Small intestine (tissue), 7 donors: ENCODE measurements at regions not wholly inside any gene's neighbourhood (a gene's known extent, or its start where the extent isn't known, plus 50 kb on each side); places are given as distances from the start of the nearest gene placed in this dataset.

Experiments used
- DNase-seq, 2 donors: peaks; one replicate each; pipeline versions ENCODE4 v3.0.0 to v3.0.0-alpha.2; 2013
- FAIRE-seq: peaks from 2 replicates; lab custom pipeline; 2012; peaks lifted over from hg19 to GRCh38; lab: Jason Lieb, UNC
- H3K27ac ChIP-seq, 3 donors: one replicate each; pipeline ENCODE4 v1.5.1; 2013; ENCODE audit warnings: low read length in 2 of 3, mild to moderate bottlenecking in 2 of 3, control low read depth in 1 of 3, inconsistent platforms in 1 of 3, low read depth in 1 of 3, moderate library complexity in 1 of 3
- H3K27me3 ChIP-seq, 3 donors: one replicate each; pipeline ENCODE4 v1.6.1; 2013; ENCODE audit warnings: low read length in 3 of 3, inconsistent platforms in 1 of 3; ENCODE audit not compliant: control insufficient read depth in 3 of 3, insufficient read depth in 3 of 3
- H3K36me3 ChIP-seq, 3 donors: one replicate each; pipeline ENCODE4 v1.6.1; 2013; ENCODE audit warnings: low read length in 3 of 3, inconsistent platforms in 1 of 3, low read depth in 1 of 3, mild to moderate bottlenecking in 1 of 3, moderate library complexity in 1 of 3; ENCODE audit not compliant: control insufficient read depth in 3 of 3, insufficient read depth in 2 of 3
- H3K4me1 ChIP-seq, 3 donors: one replicate each; pipeline ENCODE4 v1.6.1; 2013; ENCODE audit warnings: low read length in 2 of 3, inconsistent platforms in 1 of 3, low read depth in 1 of 3, mild to moderate bottlenecking in 1 of 3, moderate library complexity in 1 of 3; ENCODE audit not compliant: control insufficient read depth in 3 of 3, insufficient read depth in 2 of 3
- H3K4me3 ChIP-seq, 3 donors: one replicate each; pipeline ENCODE4 v1.5.1; 2013; ENCODE audit warnings: low read length in 3 of 3, control low read depth in 1 of 3, inconsistent platforms in 1 of 3, low read depth in 1 of 3, mild to moderate bottlenecking in 1 of 3, moderate library complexity in 1 of 3
- H3K9me3 ChIP-seq, 2 donors: one replicate each; pipeline ENCODE4 v1.6.1; 2013; ENCODE audit warnings: low read depth in 1 of 2, low read length in 1 of 2; ENCODE audit not compliant: control insufficient read depth in 2 of 2, insufficient read depth in 1 of 2
- WGBS, 3 donors: extraction: QIAGEN DNeasy Blood & Tissue Kit; methylation state at CpG; one replicate each; pipeline ENCODE4 v1.1.7; 2013; 5-methylcytosine and 5-hydroxymethylcytosine counted together
- donor health status: healthy with polysubstance abuse.
- donor health status: control.
- donor health status: control.
- donor health status: Bipolar disorder and iron deficiency.
- donor health status: healthy.

DNA sequence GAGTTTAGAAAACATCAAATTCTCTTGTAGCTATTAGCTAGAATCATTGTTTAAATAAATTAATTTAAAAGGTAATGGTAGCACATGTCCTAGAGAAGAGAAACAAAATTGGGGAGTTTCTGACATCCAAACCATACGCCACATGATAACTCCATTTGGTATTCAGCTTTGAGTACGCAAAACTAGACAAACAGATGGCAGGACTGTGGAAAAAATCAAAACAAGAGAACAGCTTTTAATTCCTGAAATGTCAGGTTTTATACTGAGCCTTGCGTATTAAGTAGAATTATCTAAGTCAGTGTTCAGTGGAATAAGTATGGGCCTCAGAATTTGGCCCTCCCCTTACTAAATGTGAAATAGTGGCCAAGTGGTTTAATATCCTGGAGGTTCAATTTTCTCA lies 82.4 kb upstream of the PDE1A start:
- H3K27me3 ChIP-seq, result no peaks in the 10 kb centered on the region
- H3K27ac ChIP-seq, result no peak overlapping the region
- no peak for DNase-seq
- no peak for FAIRE-seq
- no peaks in the 10 kb centered on the region for H3K4me1 ChIP-seq
- no peaks in the 10 kb centered on the region for H3K36me3 ChIP-seq
- WGBS, 3 donors, result 82 to 95% (median 88%) methylated on average over 3 of the region's 3 CpGs
- no peaks in the 10 kb centered on the region for H3K9me3 ChIP-seq
- no peak overlapping the region for H3K4me3 ChIP-seq

DNA sequence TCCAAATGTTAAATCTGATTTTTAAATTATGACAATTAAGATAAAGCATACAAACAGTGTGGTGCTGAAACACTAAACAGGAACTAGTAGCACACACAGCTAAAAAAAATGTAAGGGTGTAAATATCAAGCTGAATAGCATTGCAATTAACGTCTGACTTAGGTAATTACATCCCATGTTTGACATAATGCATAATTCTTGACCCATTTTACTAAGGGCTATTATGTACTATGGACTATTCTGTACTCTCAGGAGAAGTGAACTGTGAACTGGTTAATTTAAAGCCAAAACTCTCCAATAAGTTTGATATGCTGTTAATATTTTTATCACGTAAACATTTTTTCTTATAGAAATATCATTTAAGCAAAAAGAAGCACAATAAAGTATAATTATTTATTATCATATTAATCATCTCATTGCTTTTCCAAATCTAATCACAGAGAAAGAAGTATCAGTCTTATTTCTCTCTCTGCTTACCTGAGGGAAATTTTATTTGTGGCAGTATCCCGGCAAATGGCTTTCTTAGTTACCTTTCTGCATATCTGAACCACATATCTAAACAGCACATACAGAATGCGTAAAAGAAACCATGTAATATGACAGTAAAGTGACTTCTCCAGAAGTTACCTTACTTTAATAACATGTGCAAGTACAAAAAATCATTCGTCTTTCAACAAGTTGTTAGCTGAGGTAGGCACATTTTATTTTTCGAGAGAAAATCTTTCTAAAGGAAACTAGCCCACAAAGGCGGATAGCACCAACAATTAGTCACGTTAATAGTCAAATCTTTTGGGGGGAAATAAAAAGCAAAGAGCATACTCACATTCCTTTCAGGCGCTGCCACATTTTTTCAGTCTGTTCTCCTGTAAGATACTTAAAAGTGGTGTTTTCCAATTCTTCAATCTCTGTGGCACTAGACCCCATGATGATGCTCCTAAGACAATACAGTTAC lies 94.9 kb upstream of the PDE1A start:
- no peaks in the 10 kb centered on the region for H3K9me3 ChIP-seq

DNA sequence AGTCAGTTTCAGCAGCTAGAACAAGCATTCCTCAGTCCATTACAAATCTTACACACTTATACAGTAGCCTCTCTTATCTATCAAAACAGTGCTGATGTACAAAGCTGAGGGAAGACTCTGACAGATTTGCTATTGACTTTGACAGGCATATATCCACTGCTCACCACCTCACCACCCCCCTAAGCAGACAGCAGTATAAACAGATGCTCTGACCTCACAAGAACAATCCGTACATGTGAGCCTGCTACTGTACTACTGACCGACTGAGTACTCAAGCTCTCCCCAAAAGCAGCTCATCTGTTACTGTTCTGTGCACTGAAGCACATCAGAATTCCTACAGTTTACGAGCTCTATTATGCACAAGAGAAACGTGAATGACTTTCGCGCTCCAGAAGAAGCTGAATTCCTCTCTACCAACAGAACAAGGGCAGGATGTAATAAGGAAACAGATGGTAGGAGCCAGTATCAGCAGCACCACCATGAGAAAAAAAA lies 95.6 kb upstream of the PDE1A start:
- H3K4me3 ChIP-seq, result no peak overlapping the region
- no peak overlapping the region for H3K27ac ChIP-seq
- no peaks in the 10 kb centered on the region for H3K4me1 ChIP-seq
- no peaks in the 10 kb centered on the region for H3K27me3 ChIP-seq
- no peaks in the 10 kb centered on the region for H3K9me3 ChIP-seq
- DNase-seq, result no peak
- no peaks in the 10 kb centered on the region for H3K36me3 ChIP-seq
- no peak for FAIRE-seq
- WGBS, 3 donors, result 26 to 57% (median 43%) methylated on average over 6 of the region's 6 CpGs

More for the DNA sequence above, 94.9 kb upstream of the PDE1A start:
- Histone ChIP-seq H3K27ac (no peak overlapping the region), H3K36me3 (no peaks in the 10 kb centered on the region), H3K4me3 (no peak overlapping the region), H3K4me1 (no peaks in the 10 kb centered on the region), H3K27me3 (no peaks in the 10 kb centered on the region)
- WGBS, 3 donors, result 71 to 79% (median 75%) methylated on average over 9 of the region's 9 CpGs
- no peak for FAIRE-seq
- DNase-seq, result no peak

DNA sequence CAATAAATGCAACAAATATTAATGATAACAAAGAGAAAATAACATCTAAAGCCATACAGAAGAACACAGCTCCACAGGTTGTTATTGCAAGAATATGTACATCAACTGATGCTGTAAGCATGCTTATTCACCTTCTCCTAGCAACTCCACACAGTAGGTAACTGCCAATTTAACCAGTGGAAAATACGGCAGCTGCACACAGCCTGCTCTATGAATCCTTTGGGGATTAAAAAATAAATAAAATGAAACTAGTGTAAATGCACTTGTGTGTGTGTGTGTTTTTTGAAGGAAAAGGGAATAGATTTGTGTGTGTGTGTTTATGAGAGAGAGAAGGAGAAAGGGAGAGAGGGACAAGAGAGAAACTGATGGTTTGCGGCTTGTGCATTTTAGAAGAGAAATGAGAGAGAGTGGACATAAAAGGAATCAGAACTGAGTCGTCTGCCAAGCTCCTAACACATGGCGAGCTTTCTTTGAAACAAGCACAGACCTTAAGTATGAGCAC lies 96.2 kb upstream of the PDE1A start:
- H3K9me3 ChIP-seq, result no peaks in the 10 kb centered on the region
- no peak overlapping the region for H3K4me3 ChIP-seq
- WGBS, 3 donors, result 46 to 79% (median 63%) methylated on average over 4 of the region's 4 CpGs
- H3K36me3 ChIP-seq, result no peaks in the 10 kb centered on the region
- no peaks in the 10 kb centered on the region for H3K4me1 ChIP-seq
- no peak overlapping the region for H3K27ac ChIP-seq
- DNase-seq, result no peak
- FAIRE-seq, result no peak
- no peaks in the 10 kb centered on the region for H3K27me3 ChIP-seq

DNA sequence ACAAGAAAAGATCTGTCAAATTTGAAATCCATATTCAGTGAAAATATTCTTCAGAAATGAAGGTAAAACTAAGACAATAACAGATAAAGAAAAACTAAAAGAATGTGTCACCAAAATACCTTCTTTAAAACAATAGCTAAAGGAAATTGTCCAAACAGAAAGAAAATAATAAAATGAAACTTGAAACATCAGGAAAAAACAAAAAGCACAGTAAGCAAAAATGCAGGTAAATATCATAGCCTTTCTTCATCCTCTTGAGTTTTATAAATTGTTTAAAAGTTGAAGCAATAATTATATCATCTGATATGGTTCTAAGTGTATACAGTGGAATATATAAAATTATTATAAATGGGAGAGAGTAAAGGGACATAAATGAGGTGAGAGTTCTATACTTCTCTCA lies 103.8 kb upstream of the PDE1A start:
- Histone ChIP-seq H3K27ac (no peak overlapping the region), H3K4me3 (no peak overlapping the region), H3K36me3 (no peaks in the 10 kb centered on the region), H3K4me1 (no peaks in the 10 kb centered on the region), H3K9me3 (peaks cover 0 to 5% of the 10 kb centered on the region in 2 donors), H3K27me3 (no peaks in the 10 kb centered on the region)
- FAIRE-seq (no peak), DNase-seq (no peak)

DNA sequence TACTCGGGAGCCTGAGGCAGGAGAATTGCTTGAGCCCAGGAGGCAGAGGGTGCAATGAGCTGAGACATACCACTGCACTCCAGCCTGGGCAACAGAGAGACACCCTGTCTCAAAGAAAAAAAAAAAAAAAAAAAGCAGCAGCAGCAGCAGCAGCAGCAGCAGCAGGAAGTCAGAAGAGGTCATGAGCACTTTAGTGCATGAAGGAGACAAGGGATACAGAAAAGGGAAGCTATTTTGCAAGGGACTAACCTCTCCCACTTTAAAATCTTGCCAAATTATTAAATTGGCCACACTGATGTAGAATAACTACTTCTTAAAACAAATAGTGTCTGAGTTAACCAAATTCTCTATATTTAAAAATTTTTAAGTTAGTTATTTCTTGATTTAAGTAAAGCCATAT lies 113.4 kb upstream of the PDE1A start:
- WGBS, 3 donors, result 70 to 80% (median 73%) methylated on average over 1 of the region's 1 CpG
- Histone ChIP-seq H3K9me3 (no peaks in the 10 kb centered on the region), H3K4me1 (peaks cover 0 to 3% (median 0%) of the 10 kb centered on the region in 3 donors), H3K27ac (no peak overlapping the region), H3K36me3 (no peaks in the 10 kb centered on the region), H3K27me3 (no peaks in the 10 kb centered on the region), H3K4me3 (no peak overlapping the region)
- DNase-seq (no peak), FAIRE-seq (no peak)

DNA sequence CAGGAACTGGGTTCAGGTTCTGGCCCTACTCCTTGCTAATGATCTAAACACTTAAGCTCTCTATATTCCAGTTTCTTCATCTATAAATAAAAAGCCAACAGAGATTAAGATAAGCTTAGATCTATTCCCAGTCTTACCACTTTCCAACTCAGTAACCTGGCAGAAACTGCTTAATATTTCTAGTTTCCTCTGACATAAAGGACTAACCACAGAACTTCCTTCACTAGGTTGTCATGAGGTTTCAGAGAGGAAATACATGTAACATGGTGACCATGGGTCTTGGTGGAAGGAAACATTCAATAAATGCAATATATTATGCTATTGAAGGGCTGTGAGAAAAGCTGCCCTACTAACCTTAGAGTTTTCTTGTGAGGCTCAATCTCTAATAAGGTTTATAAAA lies 114.4 kb upstream of the PDE1A start:
- DNase-seq, result no peak
- H3K9me3 ChIP-seq, result no peaks in the 10 kb centered on the region
- H3K27me3 ChIP-seq, result no peaks in the 10 kb centered on the region
- H3K4me3 ChIP-seq, result no peak overlapping the region
- peaks cover 0 to 3% (median 0%) of the 10 kb centered on the region in 3 donors for H3K4me1 ChIP-seq
- FAIRE-seq, result no peak
- no peak overlapping the region for H3K27ac ChIP-seq
- no peaks in the 10 kb centered on the region for H3K36me3 ChIP-seq

DNA sequence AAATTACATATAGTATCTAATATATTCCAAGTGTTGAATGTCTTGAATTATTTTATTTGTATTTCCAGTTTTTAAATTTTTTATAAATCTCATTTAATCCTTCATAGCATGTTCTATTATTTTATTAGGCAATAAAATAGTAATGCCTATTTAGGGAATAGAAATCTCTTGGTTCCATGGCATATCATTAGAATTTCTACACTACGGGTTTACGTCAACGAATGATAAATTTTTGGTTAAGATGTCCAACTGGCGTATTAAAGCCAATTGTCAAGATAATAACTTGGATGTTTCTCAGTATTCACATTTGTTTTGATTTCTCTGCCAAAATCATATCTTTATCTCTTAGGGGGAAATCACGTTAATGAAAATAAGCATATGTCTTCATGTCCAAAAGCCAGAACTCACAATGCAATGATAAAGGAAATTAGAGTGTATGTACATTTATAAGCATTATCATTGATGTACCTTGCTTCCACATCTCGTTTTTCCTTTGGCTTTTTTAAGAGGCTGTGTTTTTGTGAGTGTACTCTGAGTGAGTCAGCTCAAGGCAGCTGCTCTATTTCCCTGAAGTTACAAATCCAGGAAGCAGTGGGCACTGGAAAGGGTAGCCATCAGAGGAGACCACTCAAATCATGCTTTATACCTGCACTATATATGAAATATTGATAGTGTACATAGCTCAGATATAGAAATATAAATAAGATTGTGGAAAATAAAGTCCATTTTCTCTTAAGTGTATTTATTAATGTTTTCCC lies 115.8 kb upstream of the PDE1A start:
- Histone ChIP-seq H3K9me3 (no peaks in the 10 kb centered on the region), H3K36me3 (no peaks in the 10 kb centered on the region), H3K4me3 (no peak overlapping the region), H3K27ac (no peak overlapping the region), H3K27me3 (no peaks in the 10 kb centered on the region), H3K4me1 (peaks cover 0 to 3% (median 0%) of the 10 kb centered on the region in 3 donors)
- FAIRE-seq, result peak; percentile 74
- no peak for DNase-seq
- WGBS, 3 donors, result 73 to 84% (median 74%) methylated on average over 6 of the region's 6 CpGs
